Neural cell (in vitro differentiated cells): ENCODE measurements at regions not wholly inside any gene's neighbourhood (a gene's known extent, or its start where the extent isn't known, plus 50 kb on each side); places are given as distances from the start of the nearest gene placed in this dataset.

Source experiments
- H2AFZ ChIP-seq: fragments of 200-600, 300-800 bp; sonication (generic), shearing (Covaris generic); 2 replicates; pipeline ENCODE4 v1.6.0; 2014; ENCODE audit warnings: low read depth, mild to moderate bottlenecking, antibody characterized with exemption, low read length, moderate library complexity
- H3F3A ChIP-seq: fragments of 200-600 bp; shearing (Covaris generic); 2 replicates; pipeline ENCODE4 v1.6.1; 2016; ENCODE audit warnings: mild to moderate bottlenecking, moderate library complexity, mixed read lengths, antibody characterized with exemption, low read length; ENCODE audit not compliant: insufficient read depth, poor library complexity, severe bottlenecking
- H3K27ac ChIP-seq: fragments of 200-600, 300-800 bp; sonication (generic), shearing (Covaris generic); 2 replicates; pipeline ENCODE4 v1.5.1; 2014; ENCODE audit warnings: mild to moderate bottlenecking, low read length, moderate library complexity
- H3K27me3 ChIP-seq: fragments of 300-800, 200-600 bp; sonication (generic), shearing (Covaris generic); 2 replicates; pipeline ENCODE4 v1.6.0; 2014; ENCODE audit warnings: mild to moderate bottlenecking, low read depth, low read length, moderate library complexity; ENCODE audit not compliant: insufficient read depth
- H3K36me3 ChIP-seq: fragments of 300-800, 200-600 bp; sonication (generic), shearing (Covaris generic); 2 replicates; pipeline ENCODE4 v1.5.1; 2014; ENCODE audit warnings: mild to moderate bottlenecking, antibody characterized with exemption, low read length, moderate library complexity; ENCODE audit not compliant: insufficient read depth
- H3K4me2 ChIP-seq: fragments of 300-800, 200-600 bp; sonication (generic), shearing (Covaris generic); 2 replicates; pipeline ENCODE4 v1.6.0; 2014; ENCODE audit warnings: mild to moderate bottlenecking, low read length
- H3K4me3 ChIP-seq: fragments of 300-800, 200-600 bp; sonication (generic), shearing (Covaris generic); 2 replicates; pipeline ENCODE4 v1.5.1; 2014; ENCODE audit warnings: mild to moderate bottlenecking, low read length, moderate library complexity
- H3K79me2 ChIP-seq: fragments of 200-600 bp; shearing (Covaris generic); replicated peaks from 2 replicates; pipeline ENCODE4 v1.6.0; 2014; ENCODE audit warnings: mild to moderate bottlenecking, low read length, moderate library complexity; ENCODE audit not compliant: insufficient read depth
- H3K9ac ChIP-seq: fragments of 300-800, 200-600 bp; sonication (generic), shearing (Covaris generic); 2 replicates; pipeline ENCODE4 v1.6.1; 2016; ENCODE audit warnings: mild to moderate bottlenecking, low read length, mixed read lengths
- H3K9me2 ChIP-seq: fragments of 200-600 bp; shearing (Covaris generic); 2 replicates; pipeline ENCODE4 v1.6.1; 2016; ENCODE audit warnings: mild to moderate bottlenecking, low read length, mixed read lengths; ENCODE audit not compliant: insufficient read depth
- H3K9me3 ChIP-seq: fragments of 200-600, 300-800 bp; sonication (generic), shearing (Covaris generic); 2 replicates; pipeline ENCODE4 v1.6.1; 2016; ENCODE audit warnings: mild to moderate bottlenecking, mixed run types, low read length, moderate library complexity, mixed read lengths
- H4K20me1 ChIP-seq: fragments of 200-600 bp; shearing (Covaris generic); 2 replicates; pipeline ENCODE4 v1.6.1; 2016; ENCODE audit warnings: mild to moderate bottlenecking, mixed run types; ENCODE audit not compliant: insufficient read depth
- EP300 ChIP-seq: fragments of 450-650 bp; conservative IDR thresholded peaks from 2 replicates; pipeline ENCODE4 v1.6.1; 2014; ENCODE audit warnings: antibody characterized with exemption, mild to moderate bottlenecking, moderate library complexity; ENCODE audit not compliant: poor library complexity, severe bottlenecking
- EZH2 ChIP-seq: fragments of 200-600, 300-800 bp; shearing (Covaris generic), sonication (generic); IDR thresholded peaks from 2 replicates; pipeline ENCODE4 v1.6.1; 2014; ENCODE audit warnings: antibody characterized with exemption, low read length, borderline replicate concordance, mild to moderate bottlenecking; ENCODE audit not compliant: insufficient read depth, poor library complexity, severe bottlenecking
- MXI1 ChIP-seq: fragments of 450-650 bp; conservative IDR thresholded peaks from 2 replicates; pipeline ENCODE4 v1.6.1; 2014; ENCODE audit warnings: antibody characterized with exemption, mild to moderate bottlenecking; ENCODE audit not compliant: poor library complexity, severe bottlenecking
- POLR2AphosphoS5 ChIP-seq: IDR thresholded peaks from 2 replicates; pipeline ENCODE4 v1.6.1; 2012
- RAD21 ChIP-seq: fragments of 450-650 bp; conservative IDR thresholded peaks from 2 replicates; pipeline ENCODE4 v1.6.1; 2014; ENCODE audit warnings: antibody characterized with exemption, mild to moderate bottlenecking, moderate library complexity
- SMC3 ChIP-seq: fragments of 450-650 bp; conservative IDR thresholded peaks from 2 replicates; pipeline ENCODE4 v1.6.1; 2014; ENCODE audit warnings: antibody characterized with exemption, mild to moderate bottlenecking, moderate library complexity; ENCODE audit not compliant: poor library complexity
- TAF1 ChIP-seq: IDR thresholded peaks from 2 replicates; pipeline ENCODE4 v1.6.1; 2012; ENCODE audit warnings: low read depth
- TF ChIP-seq, protein P1 (sequence below): IDR thresholded peaks from 2 replicates; pipeline ENCODE4 v1.6.1; 2012; ENCODE audit warnings: borderline replicate concordance
- TF ChIP-seq, protein P2 (sequence below): fragments of 450-650 bp; IDR thresholded peaks from 2 replicates; pipeline ENCODE4 v1.5.1; 2014; ENCODE audit warnings: antibody characterized with exemption, mild to moderate bottlenecking, moderate library complexity; ENCODE audit not compliant: poor library complexity, severe bottlenecking

DNA sequence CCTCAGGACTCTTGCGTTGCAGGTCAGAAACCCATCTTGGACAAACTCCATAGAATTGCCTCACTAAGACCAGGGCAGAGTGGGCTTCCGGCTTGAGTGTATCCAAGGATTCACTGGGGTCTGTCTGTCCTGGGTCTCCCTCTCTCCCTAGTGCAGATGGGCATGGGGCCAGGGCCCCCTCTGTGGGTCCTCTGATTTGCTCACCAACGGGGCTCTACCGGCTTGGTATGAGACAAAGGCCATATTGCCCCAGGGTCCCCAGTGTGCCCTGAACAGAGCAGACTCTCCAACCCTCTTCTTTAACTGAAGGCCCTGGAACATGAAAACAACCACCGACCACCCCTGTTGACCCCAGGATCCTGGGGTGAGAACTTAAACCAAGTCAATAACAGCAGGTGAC, 68.2 kb upstream of the CHST15 start:
- no peak overlapping the region for H3K4me2 ChIP-seq
- H2AFZ ChIP-seq = no peak overlapping the region
- no peaks in the 10 kb centered on the region for H4K20me1 ChIP-seq
- TF ChIP-seq EP300 = no peak
- TF ChIP-seq EZH2 = no peak
- TF ChIP-seq MXI1 = no peak
- TF ChIP-seq RAD21 = no peak
- no peak for TF ChIP-seq TAF1
- TF ChIP-seq SMC3 = no peak
- TF ChIP-seq, protein P1, sequence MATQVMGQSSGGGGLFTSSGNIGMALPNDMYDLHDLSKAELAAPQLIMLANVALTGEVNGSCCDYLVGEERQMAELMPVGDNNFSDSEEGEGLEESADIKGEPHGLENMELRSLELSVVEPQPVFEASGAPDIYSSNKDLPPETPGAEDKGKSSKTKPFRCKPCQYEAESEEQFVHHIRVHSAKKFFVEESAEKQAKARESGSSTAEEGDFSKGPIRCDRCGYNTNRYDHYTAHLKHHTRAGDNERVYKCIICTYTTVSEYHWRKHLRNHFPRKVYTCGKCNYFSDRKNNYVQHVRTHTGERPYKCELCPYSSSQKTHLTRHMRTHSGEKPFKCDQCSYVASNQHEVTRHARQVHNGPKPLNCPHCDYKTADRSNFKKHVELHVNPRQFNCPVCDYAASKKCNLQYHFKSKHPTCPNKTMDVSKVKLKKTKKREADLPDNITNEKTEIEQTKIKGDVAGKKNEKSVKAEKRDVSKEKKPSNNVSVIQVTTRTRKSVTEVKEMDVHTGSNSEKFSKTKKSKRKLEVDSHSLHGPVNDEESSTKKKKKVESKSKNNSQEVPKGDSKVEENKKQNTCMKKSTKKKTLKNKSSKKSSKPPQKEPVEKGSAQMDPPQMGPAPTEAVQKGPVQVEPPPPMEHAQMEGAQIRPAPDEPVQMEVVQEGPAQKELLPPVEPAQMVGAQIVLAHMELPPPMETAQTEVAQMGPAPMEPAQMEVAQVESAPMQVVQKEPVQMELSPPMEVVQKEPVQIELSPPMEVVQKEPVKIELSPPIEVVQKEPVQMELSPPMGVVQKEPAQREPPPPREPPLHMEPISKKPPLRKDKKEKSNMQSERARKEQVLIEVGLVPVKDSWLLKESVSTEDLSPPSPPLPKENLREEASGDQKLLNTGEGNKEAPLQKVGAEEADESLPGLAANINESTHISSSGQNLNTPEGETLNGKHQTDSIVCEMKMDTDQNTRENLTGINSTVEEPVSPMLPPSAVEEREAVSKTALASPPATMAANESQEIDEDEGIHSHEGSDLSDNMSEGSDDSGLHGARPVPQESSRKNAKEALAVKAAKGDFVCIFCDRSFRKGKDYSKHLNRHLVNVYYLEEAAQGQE = no peak
- no peak for TF ChIP-seq POLR2AphosphoS5
- TF ChIP-seq, protein P2, sequence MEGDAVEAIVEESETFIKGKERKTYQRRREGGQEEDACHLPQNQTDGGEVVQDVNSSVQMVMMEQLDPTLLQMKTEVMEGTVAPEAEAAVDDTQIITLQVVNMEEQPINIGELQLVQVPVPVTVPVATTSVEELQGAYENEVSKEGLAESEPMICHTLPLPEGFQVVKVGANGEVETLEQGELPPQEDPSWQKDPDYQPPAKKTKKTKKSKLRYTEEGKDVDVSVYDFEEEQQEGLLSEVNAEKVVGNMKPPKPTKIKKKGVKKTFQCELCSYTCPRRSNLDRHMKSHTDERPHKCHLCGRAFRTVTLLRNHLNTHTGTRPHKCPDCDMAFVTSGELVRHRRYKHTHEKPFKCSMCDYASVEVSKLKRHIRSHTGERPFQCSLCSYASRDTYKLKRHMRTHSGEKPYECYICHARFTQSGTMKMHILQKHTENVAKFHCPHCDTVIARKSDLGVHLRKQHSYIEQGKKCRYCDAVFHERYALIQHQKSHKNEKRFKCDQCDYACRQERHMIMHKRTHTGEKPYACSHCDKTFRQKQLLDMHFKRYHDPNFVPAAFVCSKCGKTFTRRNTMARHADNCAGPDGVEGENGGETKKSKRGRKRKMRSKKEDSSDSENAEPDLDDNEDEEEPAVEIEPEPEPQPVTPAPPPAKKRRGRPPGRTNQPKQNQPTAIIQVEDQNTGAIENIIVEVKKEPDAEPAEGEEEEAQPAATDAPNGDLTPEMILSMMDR = no peak
- no peaks in the 10 kb centered on the region for H3K36me3 ChIP-seq
- no peak overlapping the region for H3K9ac ChIP-seq
- H3K27ac ChIP-seq = no peak overlapping the region
- no peaks in the 10 kb centered on the region for H3K79me2 ChIP-seq
- no peaks in the 10 kb centered on the region for H3F3A ChIP-seq
- H3K4me3 ChIP-seq = no peak overlapping the region
- no peaks in the 10 kb centered on the region for H3K9me2 ChIP-seq
- H3K27me3 ChIP-seq = no peaks in the 10 kb centered on the region
- H3K9me3 ChIP-seq = no peaks in the 10 kb centered on the region

DNA sequence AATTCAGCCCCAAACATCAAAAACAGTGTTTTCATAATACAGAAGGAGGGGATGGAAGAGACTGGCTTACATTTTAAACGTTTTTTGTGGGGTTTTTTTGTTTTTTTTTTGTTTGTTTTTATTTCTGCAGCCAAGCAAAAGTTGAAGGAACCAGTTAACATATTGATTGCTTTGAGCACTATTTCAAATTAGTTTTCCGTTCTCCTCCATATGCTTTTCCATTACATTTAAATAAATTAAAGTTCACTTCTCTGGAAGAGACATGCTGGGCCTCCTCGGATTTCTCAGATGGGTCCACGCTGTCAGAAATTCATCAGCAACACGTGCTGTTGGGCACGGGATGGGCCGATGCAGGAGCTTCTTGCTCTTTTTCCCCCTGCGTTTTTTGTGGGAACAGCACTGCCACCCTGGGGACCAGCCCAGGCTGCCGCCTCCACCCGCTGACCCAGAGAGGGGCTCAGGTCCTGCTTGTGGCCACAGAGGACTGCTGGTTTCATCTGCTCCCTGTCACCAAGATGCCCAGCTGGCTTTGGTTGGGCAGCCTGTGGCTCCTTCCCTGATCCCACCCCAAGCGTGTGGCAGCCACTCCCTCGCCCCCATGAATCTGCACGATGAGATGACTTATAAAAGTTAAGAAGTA, 67.7 kb upstream of the CHST15 start:
- Histone ChIP-seq H3K27me3 (no peaks in the 10 kb centered on the region), H3K4me2 (no peak overlapping the region), H3K9me2 (no peaks in the 10 kb centered on the region), H3K9ac (no peak overlapping the region), H2AFZ (no peak overlapping the region), H3K4me3 (no peak overlapping the region), H3F3A (no peaks in the 10 kb centered on the region), H3K79me2 (no peaks in the 10 kb centered on the region), H3K36me3 (no peaks in the 10 kb centered on the region), H3K27ac (no peak overlapping the region), H4K20me1 (no peaks in the 10 kb centered on the region), H3K9me3 (no peaks in the 10 kb centered on the region)
- no peak for TF ChIP-seq TAF1
- TF ChIP-seq EP300 = no peak
- no peak for TF ChIP-seq SMC3
- TF ChIP-seq EZH2 = no peak
- TF ChIP-seq, protein P1 = no peak
- TF ChIP-seq RAD21 = no peak
- no peak for TF ChIP-seq POLR2AphosphoS5
